Adrenal gland (tissue), 9 donors: ENCODE measurements at regions not wholly inside any gene's neighbourhood (a gene's known extent, or its start where the extent isn't known, plus 50 kb on each side); places are given as distances from the start of the nearest gene placed in this dataset.

Experiments used
- DNase-seq, 7 donors: peaks; one replicate each; pipeline ENCODE4 v3.0.0-alpha.2; 2019 to 2020
- H3K27ac ChIP-seq, 5 donors: fragments of 200-600 bp; sonication (generic) in 4 of 5; 1 replicate in 3 of 5; 2 replicates in 2 of 5; pipeline versions ENCODE4 v1.5.1 to v1.8.0; 2016 to 2020; ENCODE audit warnings: mild to moderate bottlenecking in 1 of 5
- H3K27me3 ChIP-seq: fragments of 200-600 bp; 2 replicates; pipeline ENCODE4 v1.8.0; 2021
- H3K36me3 ChIP-seq, 2 donors: fragments of 200-600 bp; replicated peaks in 1 of 2; 1 replicate in 1 of 2; 2 replicates in 1 of 2; pipeline versions ENCODE4 v1.5.1 to v1.8.0; 2018 to 2022
- H3K4me1 ChIP-seq, 2 donors: fragments of 200-600 bp; replicated peaks in 1 of 2; 1 replicate in 1 of 2; 2 replicates in 1 of 2; pipeline versions ENCODE4 v1.5.1 to v1.8.0; 2018 to 2021
- H3K4me3 ChIP-seq, 4 donors: fragments of 200-600 bp; sonication (generic) in 3 of 4; one replicate each; pipeline ENCODE4 v1.5.1; 2016 to 2018
- H3K9me3 ChIP-seq, 3 donors: fragments of 200-600 bp; sonication (generic) in 1 of 3; replicated peaks in 1 of 3; 1 replicate in 2 of 3; 2 replicates in 1 of 3; pipeline versions ENCODE4 v1.5.1 to v1.8.0; 2016 to 2021
- POLR2A ChIP-seq, 2 donors: fragments of 450-650 bp; IDR thresholded peaks; one replicate each; pipeline ENCODE4 v1.6.1; 2017; ENCODE audit warnings: antibody characterized with exemption in 2 of 2, mild to moderate bottlenecking in 2 of 2, moderate library complexity in 1 of 2
- WGBS, 4 donors: extraction: QIAGEN DNeasy Blood & Tissue Kit in 2 of 4; methylation state at CpG; one replicate each; pipeline versions ENCODE4 v1.1.5 to v1.1.7; 2013 to 2017; 5-methylcytosine and 5-hydroxymethylcytosine counted together
- intact Hi-C, 2 donors: fragments of 100-400 bp; cut with DNase I; formaldehyde crosslinking; loops; one replicate each; pipeline versions ENCODE4 v1.14.1 to v1.15.0; 2022 to 2023
- TF ChIP-seq, protein P1 (sequence below), 6 experiments: fragments of 450-650 bp in 4 of 6; fragments of 200-600 bp in 2 of 6; sonication (generic) in 1 of 6; IDR thresholded peaks; 1 replicate in 5 of 6; 2 replicates in 1 of 6; pipeline versions ENCODE4 v1.5.1 to v1.8.0; 2016 to 2021; ENCODE audit warnings: antibody characterized with exemption in 6 of 6, mild to moderate bottlenecking in 2 of 6, moderate library complexity in 1 of 6
- donor health status: healthy with polysubstance abuse.
- donor health status: Bipolar disorder and iron deficiency.
- donor health status: DM: yes; HTN: yes; CAD: no.
- donor health status: DM: no; HTN: no; CAD: no.
- donor health status: DM: no; HTN: no; CAD: no.

DNA sequence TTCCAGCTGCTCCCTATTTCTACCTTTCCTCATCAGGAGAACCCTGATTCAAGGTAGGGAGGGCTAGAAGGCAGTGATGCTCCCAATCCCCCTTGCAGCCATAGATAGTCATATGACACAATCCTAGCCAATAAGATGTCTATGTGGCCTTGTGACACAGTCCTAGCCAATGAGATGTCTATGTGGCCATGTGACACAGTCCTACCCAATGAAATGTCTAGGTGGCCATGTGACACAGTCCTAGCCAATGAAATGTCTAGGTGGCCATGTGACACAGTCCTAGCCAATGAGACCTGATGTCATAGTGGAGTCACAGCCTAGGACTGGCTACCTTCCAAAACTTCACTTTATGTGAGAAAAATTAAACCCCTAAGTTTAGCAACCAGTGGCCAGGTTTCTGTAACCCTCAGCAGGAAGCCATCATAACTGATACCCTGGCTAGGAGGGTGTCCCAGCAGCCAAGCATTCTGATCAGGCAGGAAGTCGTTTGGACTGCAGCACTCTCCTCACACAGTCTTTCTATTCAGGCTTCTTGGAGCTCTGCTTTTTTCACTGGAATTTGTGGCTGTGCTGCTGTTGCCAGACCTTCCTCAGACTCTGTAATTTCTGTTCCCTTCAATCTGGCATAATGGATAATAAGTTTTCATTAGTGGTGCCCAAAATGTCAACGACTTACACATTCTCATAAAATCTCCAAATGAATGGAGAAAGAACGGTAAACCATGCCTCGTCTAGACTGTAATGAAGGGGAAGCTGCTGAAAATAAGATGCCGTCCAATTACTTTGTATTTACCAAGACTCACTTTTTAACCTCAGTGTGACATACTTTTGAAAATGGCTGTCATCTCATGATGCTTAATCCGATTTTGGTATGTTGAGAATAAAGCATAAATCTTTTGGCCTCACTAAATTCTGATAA, 165.0 kb upstream of the NCKAP5 start:
- H3K9me3 ChIP-seq, result no peaks in the 10 kb centered on the region

GRCh38 chr2:133733901-133734255, 165.6 kb upstream of the NCKAP5 start:
- TF ChIP-seq POLR2A (IDR thresholded peaks at IDR 0.05), result no peak
- TF ChIP-seq, protein P1, sequence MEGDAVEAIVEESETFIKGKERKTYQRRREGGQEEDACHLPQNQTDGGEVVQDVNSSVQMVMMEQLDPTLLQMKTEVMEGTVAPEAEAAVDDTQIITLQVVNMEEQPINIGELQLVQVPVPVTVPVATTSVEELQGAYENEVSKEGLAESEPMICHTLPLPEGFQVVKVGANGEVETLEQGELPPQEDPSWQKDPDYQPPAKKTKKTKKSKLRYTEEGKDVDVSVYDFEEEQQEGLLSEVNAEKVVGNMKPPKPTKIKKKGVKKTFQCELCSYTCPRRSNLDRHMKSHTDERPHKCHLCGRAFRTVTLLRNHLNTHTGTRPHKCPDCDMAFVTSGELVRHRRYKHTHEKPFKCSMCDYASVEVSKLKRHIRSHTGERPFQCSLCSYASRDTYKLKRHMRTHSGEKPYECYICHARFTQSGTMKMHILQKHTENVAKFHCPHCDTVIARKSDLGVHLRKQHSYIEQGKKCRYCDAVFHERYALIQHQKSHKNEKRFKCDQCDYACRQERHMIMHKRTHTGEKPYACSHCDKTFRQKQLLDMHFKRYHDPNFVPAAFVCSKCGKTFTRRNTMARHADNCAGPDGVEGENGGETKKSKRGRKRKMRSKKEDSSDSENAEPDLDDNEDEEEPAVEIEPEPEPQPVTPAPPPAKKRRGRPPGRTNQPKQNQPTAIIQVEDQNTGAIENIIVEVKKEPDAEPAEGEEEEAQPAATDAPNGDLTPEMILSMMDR (IDR thresholded peaks at IDR 0.05), result no peak
- H3K27ac ChIP-seq, result peak overlapping the region in 1 of 5 donors; percentile 23
- no peaks in the 10 kb centered on the region for H3K27me3 ChIP-seq
- 70 to 92% (median 81%) methylated on average over 2 of the region's 2 CpGs for WGBS, 4 donors
- no peaks in the 10 kb centered on the region for H3K4me1 ChIP-seq
- DNase-seq, result no peak
- H3K36me3 ChIP-seq, result no peaks in the 10 kb centered on the region
- no peaks in the 10 kb centered on the region for H3K9me3 ChIP-seq
- H3K4me3 ChIP-seq, result no peak overlapping the region
- intact Hi-C loops, result no loop called here

More for the DNA sequence above, 165.0 kb upstream of the NCKAP5 start:
- H3K4me1 ChIP-seq, result no peaks in the 10 kb centered on the region
- no peak for TF ChIP-seq POLR2A (IDR thresholded peaks at IDR 0.05)
- TF ChIP-seq, protein P1 (IDR thresholded peaks at IDR 0.05), result no peak
- intact Hi-C loops, result no loop called here
- H3K27me3 ChIP-seq, result no peaks in the 10 kb centered on the region
- H3K27ac ChIP-seq, result peak overlapping the region in 1 of 5 donors; percentile 23
- 65 to 79% (median 74%) methylated on average over 6 of the region's 6 CpGs for WGBS, 4 donors
- DNase-seq, result no peak
- no peak overlapping the region for H3K4me3 ChIP-seq
- no peaks in the 10 kb centered on the region for H3K36me3 ChIP-seq

DNA sequence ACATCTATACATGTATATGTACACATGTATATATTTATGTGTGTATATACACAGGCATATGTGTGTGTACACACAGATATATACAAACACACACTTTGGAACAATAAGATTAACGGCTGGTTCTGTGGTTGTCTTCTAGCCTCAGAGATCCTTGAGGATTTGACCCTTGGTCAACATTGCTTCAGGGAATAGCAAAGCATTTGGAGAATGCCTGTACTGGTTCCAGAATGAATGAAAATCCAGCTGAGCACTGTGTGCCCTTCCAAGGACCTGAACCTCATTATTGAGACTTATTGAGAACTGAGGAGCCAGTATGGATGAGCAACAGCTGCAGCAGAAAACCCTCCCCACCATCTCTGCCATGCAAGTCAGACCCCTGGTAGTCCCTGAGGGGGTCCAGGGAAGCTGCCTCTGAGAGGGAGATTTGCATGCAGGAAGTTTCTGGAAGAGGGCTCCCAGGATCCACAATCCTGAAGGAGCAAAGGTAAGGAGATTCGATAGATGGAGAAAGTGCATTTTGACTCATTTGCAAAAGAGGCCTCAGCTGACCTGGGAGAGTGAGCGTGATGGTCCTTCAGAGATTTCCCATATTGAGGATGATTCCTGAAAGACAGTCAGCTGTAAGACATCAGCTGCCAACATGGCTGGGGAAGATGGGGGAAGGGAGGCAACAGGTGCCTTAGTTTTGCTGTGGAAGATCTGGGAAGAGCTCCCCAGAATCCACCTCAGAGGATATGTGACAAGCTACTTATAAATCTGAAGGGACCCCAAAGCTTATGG, 166.6 kb upstream of the NCKAP5 start:
- Histone ChIP-seq H3K27me3 (no peaks in the 10 kb centered on the region), H3K27ac (no peak overlapping the region), H3K4me3 (no peak overlapping the region), H3K36me3 (no peaks in the 10 kb centered on the region), H3K4me1 (no peaks in the 10 kb centered on the region), H3K9me3 (no peaks in the 10 kb centered on the region)
- DNase-seq, result no peak
- WGBS, 4 donors, result 73 to 78% (median 76%) methylated on average over 3 of the region's 3 CpGs
- intact Hi-C loops, result no loop called here
- TF ChIP-seq, protein P1 (IDR thresholded peaks at IDR 0.05), result no peak
- no peak for TF ChIP-seq POLR2A (IDR thresholded peaks at IDR 0.05)

DNA sequence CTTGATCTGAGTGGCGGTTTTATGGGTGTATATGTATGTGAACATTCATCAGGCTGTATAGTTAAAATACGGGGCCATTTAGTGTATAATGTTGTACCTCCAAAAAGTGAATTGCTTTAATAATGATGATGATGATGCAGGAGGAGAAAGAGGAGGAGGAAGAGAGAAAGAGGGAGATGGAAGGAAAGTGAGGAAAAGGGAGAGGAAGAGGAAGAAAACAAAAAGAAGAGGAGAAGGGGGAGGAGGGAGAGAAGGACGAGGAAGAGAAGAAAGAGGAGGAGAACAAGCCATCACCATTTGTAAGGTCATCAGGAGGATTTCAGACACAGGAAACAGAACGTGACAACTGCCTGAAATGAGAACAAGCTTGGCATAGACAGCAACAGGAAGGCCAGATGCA, 168.4 kb upstream of the NCKAP5 start:
- Histone ChIP-seq H3K27ac (no peak overlapping the region), H3K9me3 (no peaks in the 10 kb centered on the region), H3K36me3 (no peaks in the 10 kb centered on the region), H3K4me3 (no peak overlapping the region), H3K4me1 (no peaks in the 10 kb centered on the region), H3K27me3 (no peaks in the 10 kb centered on the region)
- intact Hi-C loops, result no loop called here
- TF ChIP-seq, protein P1 (IDR thresholded peaks at IDR 0.05), result no peak
- TF ChIP-seq POLR2A (IDR thresholded peaks at IDR 0.05), result no peak
- DNase-seq, result no peak
- 51 to 59% (median 55%) methylated on average over 4 of the region's 4 CpGs for WGBS, 4 donors
